ENCODE measurements at regions not wholly inside any gene's neighbourhood (a gene's known extent, or its start where the extent isn't known, plus 50 kb on each side); places are given as distances from the start of the nearest gene placed in this dataset.

- H3K27ac ChIP-seq: no peak overlapping the region
- no peak for DNase-seq
- H3K36me3 ChIP-seq: no peaks in the 10 kb centered on the region
- no peak overlapping the region for H3K4me3 ChIP-seq
- TF ChIP-seq CTCF (IDR thresholded peaks at IDR 0.05) (no peak), POLR2A (IDR thresholded peaks at IDR 0.05) (no peak)
- no peaks in the 10 kb centered on the region for H3K4me1 ChIP-seq
- H3K9me3 ChIP-seq: no peaks in the 10 kb centered on the region
- no peaks in the 10 kb centered on the region for H3K27me3 ChIP-seq
Observed at GRCh38 chr2:14039134-14039533, 593.4 kb upstream of the LRATD1 start.

GRCh38 chr2:14047491-14047890, 585.0 kb upstream of the LRATD1 start:
- Histone ChIP-seq H3K36me3 (no peaks in the 10 kb centered on the region), H3K4me3 (no peak overlapping the region), H3K9me3 (no peaks in the 10 kb centered on the region), H3K4me1 (no peaks in the 10 kb centered on the region), H3K27me3 (no peaks in the 10 kb centered on the region), H3K27ac (no peak overlapping the region)
- no peak for DNase-seq
- TF ChIP-seq CTCF (IDR thresholded peaks at IDR 0.05): no peak
- no peak for TF ChIP-seq POLR2A (IDR thresholded peaks at IDR 0.05)

GRCh38 chr2:14051401-14051800, 581.1 kb upstream of the LRATD1 start:
- Histone ChIP-seq H3K9me3 (no peaks in the 10 kb centered on the region), H3K4me1 (no peaks in the 10 kb centered on the region), H3K4me3 (no peak overlapping the region), H3K36me3 (no peaks in the 10 kb centered on the region), H3K27ac (no peak overlapping the region), H3K27me3 (no peaks in the 10 kb centered on the region)
- no peak for DNase-seq
- no peak for TF ChIP-seq POLR2A (IDR thresholded peaks at IDR 0.05)

- no peak for DNase-seq
- Histone ChIP-seq H3K9me3 (no peaks in the 10 kb centered on the region), H3K27ac (no peak overlapping the region), H3K4me1 (no peaks in the 10 kb centered on the region), H3K4me3 (no peak overlapping the region), H3K36me3 (no peaks in the 10 kb centered on the region), H3K27me3 (no peaks in the 10 kb centered on the region)
- TF ChIP-seq POLR2A (IDR thresholded peaks at IDR 0.05): no peak
- no peak for TF ChIP-seq CTCF (IDR thresholded peaks at IDR 0.05)
Observed at GRCh38 chr2:14053105-14053504, 579.4 kb upstream of the LRATD1 start.

- Histone ChIP-seq H3K9me3 (no peaks in the 10 kb centered on the region), H3K4me1 (no peaks in the 10 kb centered on the region), H3K27ac (no peak overlapping the region), H3K27me3 (no peaks in the 10 kb centered on the region), H3K36me3 (no peaks in the 10 kb centered on the region), H3K4me3 (no peak overlapping the region)
- TF ChIP-seq CTCF (IDR thresholded peaks at IDR 0.05): no peak
- no peak for TF ChIP-seq POLR2A (IDR thresholded peaks at IDR 0.05)
- DNase-seq: no peak
Observed at GRCh38 chr2:14064346-14064745, 568.2 kb upstream of the LRATD1 start.

DNA sequence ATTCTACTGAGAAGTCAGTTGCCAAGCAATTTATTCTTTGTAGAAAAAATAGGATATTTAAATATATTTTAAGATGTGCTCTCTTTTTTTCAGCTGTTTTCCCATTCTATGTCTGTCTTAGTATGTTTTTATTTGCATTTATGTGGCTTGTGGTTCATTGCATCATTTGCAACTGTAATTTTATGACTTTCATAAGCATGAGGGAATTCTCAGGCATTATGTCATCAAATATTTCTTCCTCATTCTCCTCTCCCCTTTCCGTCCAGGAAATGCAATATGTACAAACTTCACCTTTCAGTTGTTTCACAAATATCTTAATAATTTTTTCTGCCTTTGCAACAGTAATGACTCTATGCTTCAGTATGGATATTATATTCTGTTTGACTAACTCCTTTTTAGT, 560.2 kb upstream of the LRATD1 start:
- no peak for DNase-seq
- H3K4me3 ChIP-seq: no peak overlapping the region
- TF ChIP-seq CTCF (IDR thresholded peaks at IDR 0.05): no peak
- TF ChIP-seq POLR2A (IDR thresholded peaks at IDR 0.05): no peak

More for the DNA sequence above, 560.2 kb upstream of the LRATD1 start:
- Histone ChIP-seq H3K27me3 (no peaks in the 10 kb centered on the region), H3K9me3 (no peaks in the 10 kb centered on the region), H3K36me3 (no peaks in the 10 kb centered on the region), H3K4me1 (no peaks in the 10 kb centered on the region), H3K27ac (no peak overlapping the region)

All from Peyer's patch (tissue), 4 donors.